H1 (cell line): ENCODE measurements at regions not wholly inside any gene's neighbourhood (a gene's known extent, or its start where the extent isn't known, plus 50 kb on each side); places are given as distances from the start of the nearest gene placed in this dataset.

Experiments used
- CTCF ChIA-PET: fragments of 300-600 bp; sonication (Branson Sonifier 250); formaldehyde crosslinking; loops from one replicate; lab custom pipeline; 2021; ENCODE audit not compliant: partially characterized antibody; lab: Charles Lee
- POLR2A ChIA-PET: fragments of 300-600 bp; sonication (Branson Sonifier 250); formaldehyde crosslinking; loops from one replicate; lab custom pipeline; 2021; ENCODE audit warnings: inconsistent platforms; ENCODE audit not compliant: partially characterized antibody; lab: Charles Lee
- DNase-seq, 2 experiments: peaks; one replicate each; pipeline versions ENCODE4 v3.0.0 to v3.0.0-alpha.2; 2010 to 2022; ENCODE audit warnings: low spot score in 2 of 2, low read depth in 1 of 2, mixed read lengths in 1 of 2
- FAIRE-seq: peaks from 2 replicates; lab custom pipeline; 2011; peaks lifted over from hg19 to GRCh38; lab: Jason Lieb, UNC
- H2AFZ ChIP-seq: 2 replicates; pipeline ENCODE4 v1.8.1; 2012; ENCODE audit warnings: low read length, inconsistent platforms
- H2AK5ac ChIP-seq: 2 replicates; pipeline ENCODE4 v1.6.1; 2013; ENCODE audit warnings: low read depth, low read length
- H2BK120ac ChIP-seq: replicated peaks from 2 replicates; pipeline ENCODE3; 2013; ENCODE audit warnings: low read depth, low read length, inconsistent platforms
- H2BK12ac ChIP-seq: 2 replicates; pipeline ENCODE4 v1.6.1; 2013; ENCODE audit warnings: low read depth, low read length
- H2BK15ac ChIP-seq: 2 replicates; pipeline ENCODE4 v1.6.1; 2013; ENCODE audit warnings: low read length
- H2BK20ac ChIP-seq: 2 replicates; pipeline ENCODE4 v1.6.1; 2013; ENCODE audit warnings: low read length
- H2BK5ac ChIP-seq: 2 replicates; pipeline ENCODE4 v1.6.1; 2013; ENCODE audit warnings: low read depth, low read length
- H3K14ac ChIP-seq: 2 replicates; pipeline ENCODE4 v1.6.1; 2013; ENCODE audit warnings: inconsistent platforms; ENCODE audit not compliant: insufficient read length
- H3K18ac ChIP-seq: 2 replicates; pipeline ENCODE4 v1.6.1; 2013; ENCODE audit warnings: low read length; ENCODE audit errors: extremely low read depth
- H3K23ac ChIP-seq: 2 replicates; pipeline ENCODE4 v1.6.1; 2013; ENCODE audit warnings: inconsistent platforms; ENCODE audit not compliant: insufficient read length
- H3K23me2 ChIP-seq: 2 replicates; pipeline ENCODE4 v1.6.1; 2013; ENCODE audit warnings: low read depth, low read length
- H3K27ac ChIP-seq: 2 replicates; pipeline ENCODE4 v1.6.1; 2011; ENCODE audit warnings: low read depth, low read length, inconsistent platforms
- H3K27me3 ChIP-seq, 4 experiments: replicated peaks in 1 of 4; 1 replicate in 1 of 4; 2 replicates in 3 of 4; pipeline versions ENCODE4 v1.6.1 to v1.8.1; 2011 to 2013; ENCODE audit warnings: low read length in 3 of 4, mild to moderate bottlenecking in 3 of 4, inconsistent platforms in 2 of 4, mixed read lengths in 2 of 4, moderate library complexity in 1 of 4; ENCODE audit not compliant: control insufficient read depth in 3 of 4, insufficient read depth in 3 of 4; ENCODE audit errors: extremely low read depth in 1 of 4
- H3K36me3 ChIP-seq, 4 experiments: 2 replicates each; pipeline versions ENCODE4 v1.6.1 to v1.8.1; 2011 to 2013; ENCODE audit warnings: mild to moderate bottlenecking in 4 of 4, low read length in 3 of 4, moderate library complexity in 2 of 4, control low read depth in 1 of 4, inconsistent platforms in 1 of 4; ENCODE audit not compliant: insufficient read depth in 4 of 4, control insufficient read depth in 2 of 4
- H3K4ac ChIP-seq: replicated peaks from 2 replicates; pipeline ENCODE3; 2013; ENCODE audit warnings: low read length, low read depth, mixed read lengths, inconsistent platforms; ENCODE audit not compliant: insufficient read length
- H3K4me1 ChIP-seq, 4 experiments: replicated peaks in 1 of 4; 1 replicate in 1 of 4; 2 replicates in 3 of 4; pipeline versions ENCODE4 v1.6.1 to v1.8.1; 2011 to 2013; ENCODE audit warnings: low read length in 3 of 4, inconsistent platforms in 2 of 4, mixed read lengths in 1 of 4; ENCODE audit not compliant: insufficient read depth in 4 of 4, control insufficient read depth in 3 of 4
- H3K4me2 ChIP-seq, 2 experiments: 2 replicates each; pipeline versions ENCODE4 v1.6.1 to v1.8.1; 2011 to 2013; ENCODE audit warnings: low read depth in 2 of 2, low read length in 2 of 2, control low read depth in 1 of 2, inconsistent platforms in 1 of 2, mild to moderate bottlenecking in 1 of 2; ENCODE audit not compliant: insufficient read depth in 1 of 2
- H3K4me3 ChIP-seq, 4 experiments: fragments of 200-600, 300-600 bp in 1 of 4; sonication (generic), shearing (Covaris generic), sonication (Bioruptor Twin) in 1 of 4; 2 replicates each; pipeline versions ENCODE4 v1.5.1 to v1.8.1; 2011 to 2016; ENCODE audit warnings: low read length in 4 of 4, low read depth in 3 of 4, control low read depth in 2 of 4, inconsistent platforms in 2 of 4, mild to moderate bottlenecking in 2 of 4, mixed read lengths in 1 of 4, moderate library complexity in 1 of 4; ENCODE audit not compliant: insufficient read depth in 2 of 4; ENCODE audit errors: extremely low read depth in 1 of 4
- H3K56ac ChIP-seq: replicated peaks from 2 replicates; pipeline ENCODE3; 2013; ENCODE audit warnings: low read depth, mild to moderate bottlenecking, mixed read lengths, low read length, inconsistent platforms; ENCODE audit not compliant: insufficient read length
- H3K79me1 ChIP-seq: 2 replicates; pipeline ENCODE4 v1.6.1; 2013; ENCODE audit warnings: low read depth, low read length, control low read depth
- H3K79me2 ChIP-seq, 2 experiments: 2 replicates each; pipeline versions ENCODE4 v1.6.1 to v1.8.1; 2012 to 2013; ENCODE audit warnings: low read length in 2 of 2, mild to moderate bottlenecking in 2 of 2, inconsistent platforms in 1 of 2; ENCODE audit not compliant: insufficient read depth in 2 of 2, control insufficient read depth in 1 of 2
- H3K9ac ChIP-seq, 4 experiments: replicated peaks in 1 of 4; 1 replicate in 1 of 4; 2 replicates in 3 of 4; pipeline versions ENCODE4 v1.6.1 to v1.8.1; 2011 to 2013; ENCODE audit warnings: low read depth in 3 of 4, low read length in 3 of 4, control low read depth in 2 of 4, mild to moderate bottlenecking in 2 of 4, moderate library complexity in 2 of 4, inconsistent platforms in 1 of 4; ENCODE audit errors: extremely low read depth in 1 of 4
- H3K9me3 ChIP-seq, 2 experiments: 2 replicates each; pipeline versions ENCODE4 v1.6.1 to v1.8.1; 2012 to 2013; ENCODE audit warnings: mild to moderate bottlenecking in 2 of 2, moderate library complexity in 2 of 2, control low read depth in 1 of 2, inconsistent platforms in 1 of 2, low read depth in 1 of 2, low read length in 1 of 2, mixed read lengths in 1 of 2; ENCODE audit not compliant: insufficient read depth in 2 of 2
- H4K20me1 ChIP-seq, 2 experiments: replicated peaks in 1 of 2; 2 replicates each; pipeline versions ENCODE3 to v1.8.1; 2011 to 2013; ENCODE audit warnings: inconsistent platforms in 2 of 2, low read length in 2 of 2, mild to moderate bottlenecking in 1 of 2; ENCODE audit not compliant: insufficient read depth in 2 of 2, control insufficient read depth in 1 of 2
- H4K5ac ChIP-seq: 2 replicates; pipeline ENCODE4 v1.6.1; 2013; ENCODE audit warnings: low read length, low read depth, mixed read lengths, inconsistent platforms; ENCODE audit not compliant: insufficient read length
- H4K8ac ChIP-seq: 2 replicates; pipeline ENCODE4 v1.8.0; 2013; ENCODE audit warnings: mild to moderate bottlenecking, moderate library complexity, low read length, inconsistent platforms; ENCODE audit not compliant: insufficient read depth; ENCODE audit errors: extremely low read depth
- H4K91ac ChIP-seq: replicated peaks from 2 replicates; pipeline ENCODE3; 2013; ENCODE audit warnings: low read length, mixed read lengths, inconsistent platforms; ENCODE audit not compliant: insufficient read length
- ATF2 ChIP-seq: IDR thresholded peaks from 2 replicates; pipeline ENCODE4 v1.6.1; 2012; ENCODE audit warnings: low read length, inconsistent platforms
- BRCA1 ChIP-seq: IDR thresholded peaks from 2 replicates; pipeline ENCODE4 v1.6.1; 2012; ENCODE audit warnings: low read depth, low read length, improper control_type of control experiment
- CBX5 ChIP-seq: fragments of 300-800, 300-1000 bp; sonication (generic); IDR thresholded peaks from 2 replicates; pipeline ENCODE4 v1.7.1; 2016; ENCODE audit warnings: antibody characterized with exemption, low read length, low read depth
- GTF2F1 ChIP-seq: IDR thresholded peaks from 2 replicates; pipeline ENCODE4 v1.6.1; 2012; ENCODE audit warnings: low read depth, low read length, improper control_type of control experiment, borderline replicate concordance
- HDAC6 ChIP-seq: IDR thresholded peaks from one replicate; pipeline ENCODE4 v1.7.1; 2012; ENCODE audit warnings: low read depth, mild to moderate bottlenecking, inconsistent platforms, low read length, moderate library complexity
- KDM5A ChIP-seq: fragments of 200-600 bp; IDR thresholded peaks from 2 replicates; pipeline ENCODE4 v1.7.1; 2012; ENCODE audit warnings: mild to moderate bottlenecking, low read length, inconsistent platforms, mixed read lengths
- NANOG ChIP-seq: IDR thresholded peaks from 2 replicates; pipeline ENCODE4 v1.6.1; 2011; ENCODE audit warnings: low read length, low read depth, mild to moderate bottlenecking, inconsistent platforms; ENCODE audit not compliant: insufficient read depth, poor library complexity, severe bottlenecking
- RNF2 ChIP-seq: fragments of 200-900, 300-1000 bp; sonication (generic); IDR thresholded peaks from 2 replicates; pipeline ENCODE4 v1.7.1; 2016; ENCODE audit warnings: borderline replicate concordance, low read depth, mild to moderate bottlenecking, antibody characterized with exemption, low read length; ENCODE audit not compliant: poor library complexity, severe bottlenecking; ENCODE audit errors: missing control alignments
- TAF7 ChIP-seq: optimal IDR thresholded peaks from 2 replicates; pipeline ENCODE3; 2011; ENCODE audit warnings: low read depth, mild to moderate bottlenecking, inconsistent platforms, low read length, moderate library complexity, borderline replicate concordance
- TCF12 ChIP-seq: IDR thresholded peaks from 2 replicates; pipeline ENCODE4 v1.6.1; 2011; ENCODE audit warnings: low read depth, mild to moderate bottlenecking, low read length
- YY1 ChIP-seq: IDR thresholded peaks from 2 replicates; pipeline ENCODE4 v1.6.1; 2011; ENCODE audit warnings: low read depth, mild to moderate bottlenecking, low read length
- WGBS, 2 experiments: shearing (Covaris generic) in 1 of 2; methylation state at CpG; one replicate each; pipeline versions ENCODE4 v1.1.6 to v1.1.7; 2013 to 2015; ENCODE audit warnings: low lambda C conversion rate in 2 of 2, mixed read lengths in 2 of 2, inconsistent platforms in 1 of 2, low coverage in 1 of 2, missing lambda C conversion rate in 1 of 2; ENCODE audit not compliant: insufficient replicate concordance in 2 of 2, insufficient coverage in 1 of 2, insufficient read length in 1 of 2; ENCODE audit errors: extremely low coverage in 1 of 2, missing lambda C conversion rate in 1 of 2; 5-methylcytosine and 5-hydroxymethylcytosine counted together

- H3K27ac ChIP-seq = no peak overlapping the region
- H2BK20ac ChIP-seq = no peak overlapping the region
- no peaks in the 10 kb centered on the region for H3K79me1 ChIP-seq
- no peak overlapping the region for H2BK12ac ChIP-seq
- FAIRE-seq (no peak), DNase-seq (no peak)
- H3K9ac ChIP-seq = no peak overlapping the region
- H3K4me2 ChIP-seq = no peak overlapping the region
- no peak for TF ChIP-seq BRCA1
- no peak for TF ChIP-seq RNF2
- TF ChIP-seq CBX5 = no peak
- no peak for TF ChIP-seq ATF2
- no peak for TF ChIP-seq NANOG
- TF ChIP-seq YY1 = no peak
- no peak for TF ChIP-seq KDM5A
- no peak for TF ChIP-seq TAF7
- TF ChIP-seq HDAC6 = no peak
- no peak for TF ChIP-seq TCF12
- TF ChIP-seq GTF2F1 = no peak
- no peak overlapping the region for H2BK120ac ChIP-seq
- no peaks in the 10 kb centered on the region for H3K27me3 ChIP-seq
- CTCF ChIA-PET = no interaction called here
- H4K5ac ChIP-seq = no peak overlapping the region
- H3K14ac ChIP-seq = no peak overlapping the region
- no peaks in the 10 kb centered on the region for H3K23me2 ChIP-seq
- H3K23ac ChIP-seq = no peak overlapping the region
- no peak overlapping the region for H2BK15ac ChIP-seq
- H3K4me3 ChIP-seq = no peak overlapping the region
- no peaks in the 10 kb centered on the region for H3K36me3 ChIP-seq
- WGBS, 2 experiments = 96% methylated on average over 2 of the region's 2 CpGs; no CpG with 5 or more reads in 1 of the 2 experiments
- no peak overlapping the region for H4K8ac ChIP-seq
- no peak overlapping the region for H2AK5ac ChIP-seq
- POLR2A ChIA-PET = no interaction called here
- no peak overlapping the region for H4K91ac ChIP-seq
- no peak overlapping the region for H2AFZ ChIP-seq
- no peak overlapping the region for H2BK5ac ChIP-seq
- no peak overlapping the region for H3K56ac ChIP-seq
- no peaks in the 10 kb centered on the region for H3K4me1 ChIP-seq
- H3K4ac ChIP-seq = no peak overlapping the region
- peaks cover 0 to 6% of the 10 kb centered on the region in 2 experiments; a peak in 1 of 4 replicates for H3K9me3 ChIP-seq
- H3K79me2 ChIP-seq = no peaks in the 10 kb centered on the region
- no peak overlapping the region for H3K18ac ChIP-seq
- H4K20me1 ChIP-seq = no peaks in the 10 kb centered on the region
Observed at GRCh38 chr7:45402480-45403218, 171.5 kb upstream of the ADCY1 start.
